ENCODE measurements at regions not wholly inside any gene's neighbourhood (a gene's known extent, or its start where the extent isn't known, plus 50 kb on each side); places are given as distances from the start of the nearest gene placed in this dataset.

DNA sequence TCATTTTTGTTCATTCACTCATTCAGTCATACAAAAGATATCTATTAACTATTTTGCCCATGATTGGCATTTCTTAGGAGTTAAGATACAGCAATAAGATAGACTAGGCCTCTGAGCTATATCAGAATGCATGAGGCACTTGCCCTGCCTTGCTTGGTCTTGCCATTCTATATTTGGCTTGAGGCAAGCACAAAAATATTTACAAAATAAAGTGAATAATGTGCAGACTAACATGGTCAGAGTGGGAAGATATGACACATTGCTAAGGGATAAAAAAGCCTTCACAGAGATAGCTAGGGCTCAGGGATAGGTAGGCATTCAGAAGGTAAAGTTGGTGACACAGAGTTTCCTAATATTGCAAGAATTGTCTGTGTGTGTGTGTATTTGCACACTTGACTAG lies 75.0 kb upstream of the MMADHC start:
- Histone ChIP-seq H3K36me3 (ENCODE audit: low read depth, missing control alignments) (no peaks in the 10 kb centered on the region), H3K4me3 (no peak overlapping the region), H3K27ac (no peak overlapping the region), H3K9me3 (no peaks in the 10 kb centered on the region), H3K4me1 (no peaks in the 10 kb centered on the region), H3K27me3 (no peaks in the 10 kb centered on the region)
- intact Hi-C loops (cut with DNase I; ENCODE audit: low total_unique reads) = no loop called here
- DNase-seq = no peak
- TF ChIP-seq POLR2A (IDR thresholded peaks at IDR 0.05) = no peak
- TF ChIP-seq, protein P1, sequence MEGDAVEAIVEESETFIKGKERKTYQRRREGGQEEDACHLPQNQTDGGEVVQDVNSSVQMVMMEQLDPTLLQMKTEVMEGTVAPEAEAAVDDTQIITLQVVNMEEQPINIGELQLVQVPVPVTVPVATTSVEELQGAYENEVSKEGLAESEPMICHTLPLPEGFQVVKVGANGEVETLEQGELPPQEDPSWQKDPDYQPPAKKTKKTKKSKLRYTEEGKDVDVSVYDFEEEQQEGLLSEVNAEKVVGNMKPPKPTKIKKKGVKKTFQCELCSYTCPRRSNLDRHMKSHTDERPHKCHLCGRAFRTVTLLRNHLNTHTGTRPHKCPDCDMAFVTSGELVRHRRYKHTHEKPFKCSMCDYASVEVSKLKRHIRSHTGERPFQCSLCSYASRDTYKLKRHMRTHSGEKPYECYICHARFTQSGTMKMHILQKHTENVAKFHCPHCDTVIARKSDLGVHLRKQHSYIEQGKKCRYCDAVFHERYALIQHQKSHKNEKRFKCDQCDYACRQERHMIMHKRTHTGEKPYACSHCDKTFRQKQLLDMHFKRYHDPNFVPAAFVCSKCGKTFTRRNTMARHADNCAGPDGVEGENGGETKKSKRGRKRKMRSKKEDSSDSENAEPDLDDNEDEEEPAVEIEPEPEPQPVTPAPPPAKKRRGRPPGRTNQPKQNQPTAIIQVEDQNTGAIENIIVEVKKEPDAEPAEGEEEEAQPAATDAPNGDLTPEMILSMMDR (IDR thresholded peaks at IDR 0.05) = no peak

DNA sequence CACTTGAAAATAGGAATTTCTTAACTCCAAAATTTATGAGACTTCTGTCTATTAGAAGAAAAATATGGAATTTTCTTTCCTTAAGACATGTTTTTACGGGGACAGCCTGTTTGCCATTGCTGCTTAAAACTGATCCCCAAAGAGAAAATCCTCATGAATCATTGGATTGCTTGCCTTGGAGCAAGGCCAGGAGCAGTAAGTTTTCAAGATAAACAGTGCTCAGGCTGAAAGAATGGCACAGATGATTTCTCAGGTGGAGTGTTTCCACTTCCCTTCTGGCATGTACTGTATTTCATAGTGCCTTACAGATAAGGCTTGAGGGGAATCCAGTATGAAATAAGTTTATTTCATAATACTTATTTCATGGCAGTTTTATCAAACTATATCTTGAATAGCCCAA lies 74.3 kb upstream of the MMADHC start:
- no peaks in the 10 kb centered on the region for H3K36me3 ChIP-seq (ENCODE audit: low read depth, missing control alignments)
- H3K9me3 ChIP-seq = no peaks in the 10 kb centered on the region
- WGBS, 2 donors = 67% methylated on average over 1 of the region's 1 CpG
- no peak for TF ChIP-seq POLR2A (IDR thresholded peaks at IDR 0.05)
- TF ChIP-seq, protein P1 (IDR thresholded peaks at IDR 0.05) = no peak
- no peak overlapping the region for H3K4me3 ChIP-seq
- no peak for DNase-seq
- no peaks in the 10 kb centered on the region for H3K27me3 ChIP-seq
- no peaks in the 10 kb centered on the region for H3K4me1 ChIP-seq
- no peak overlapping the region for H3K27ac ChIP-seq
- intact Hi-C loops (cut with DNase I; ENCODE audit: low total_unique reads) = no loop called here

DNA sequence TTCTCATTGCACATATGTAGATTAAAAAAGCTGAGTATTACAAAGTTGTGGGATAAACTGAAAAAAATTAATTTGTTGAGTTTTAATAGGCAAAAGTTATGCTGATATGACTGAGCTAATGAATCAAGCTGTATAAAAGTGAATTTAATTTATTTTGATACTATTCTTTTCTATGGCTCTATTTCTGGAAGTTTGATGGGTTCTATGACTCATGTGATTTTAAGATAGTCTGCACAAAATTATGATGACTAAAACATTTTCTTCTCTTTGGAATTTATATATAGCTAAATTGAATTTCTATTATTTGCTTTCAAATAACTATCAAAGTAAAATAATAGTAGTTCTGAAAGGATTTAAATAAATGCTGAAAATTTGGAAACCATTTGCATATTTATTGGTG lies 71.0 kb upstream of the MMADHC start:
- intact Hi-C loops (cut with DNase I; ENCODE audit: low total_unique reads) = no loop called here
- TF ChIP-seq POLR2A (IDR thresholded peaks at IDR 0.05) = no peak
- TF ChIP-seq, protein P1 (IDR thresholded peaks at IDR 0.05) = no peak
- no peak overlapping the region for H3K27ac ChIP-seq

GRCh38 chr2:149657401-149658040 lies 69.9 kb upstream of the MMADHC start:
- no peak for TF ChIP-seq POLR2A (IDR thresholded peaks at IDR 0.05)
- TF ChIP-seq, protein P1 (IDR thresholded peaks at IDR 0.05) = no peak
- Histone ChIP-seq H3K27ac (no peak overlapping the region), H3K27me3 (no peaks in the 10 kb centered on the region), H3K4me3 (no peak overlapping the region), H3K36me3 (ENCODE audit: low read depth, missing control alignments) (no peaks in the 10 kb centered on the region), H3K4me1 (no peaks in the 10 kb centered on the region), H3K9me3 (no peaks in the 10 kb centered on the region)
- intact Hi-C loops (cut with DNase I; ENCODE audit: low total_unique reads) = no loop called here
- DNase-seq = no peak
- WGBS, 2 donors = 95 to 97% methylated on average over 1 of the region's 1 CpG

More for the DNA sequence above, 71.0 kb upstream of the MMADHC start:
- no peaks in the 10 kb centered on the region for H3K36me3 ChIP-seq (ENCODE audit: low read depth, missing control alignments)
- no peaks in the 10 kb centered on the region for H3K9me3 ChIP-seq
- H3K4me3 ChIP-seq = no peak overlapping the region
- no peak for DNase-seq
- no peaks in the 10 kb centered on the region for H3K27me3 ChIP-seq
- H3K4me1 ChIP-seq = no peaks in the 10 kb centered on the region

DNA sequence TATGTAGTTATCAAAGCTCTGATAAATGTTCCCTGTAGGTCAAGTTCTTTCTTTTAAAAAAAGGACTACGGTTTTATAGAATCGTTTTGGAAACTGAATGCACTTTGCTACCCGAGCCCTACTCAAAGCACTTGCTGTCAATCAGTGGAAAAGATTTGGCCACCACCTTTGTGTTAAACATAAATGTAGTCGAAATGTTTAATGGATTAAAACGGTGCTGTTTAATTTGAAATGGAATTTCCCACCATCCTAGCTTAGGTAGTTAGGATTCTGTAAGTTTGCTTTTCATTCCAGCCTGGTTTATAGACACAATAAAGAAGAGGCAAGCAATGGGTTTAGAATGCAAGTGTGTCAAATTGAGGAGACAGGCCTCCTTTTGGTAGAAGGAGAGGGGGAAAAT lies 69.4 kb upstream of the MMADHC start:
- Histone ChIP-seq H3K27ac (no peak overlapping the region), H3K36me3 (ENCODE audit: low read depth, missing control alignments) (no peaks in the 10 kb centered on the region), H3K9me3 (no peaks in the 10 kb centered on the region), H3K27me3 (no peaks in the 10 kb centered on the region), H3K4me3 (no peak overlapping the region), H3K4me1 (no peaks in the 10 kb centered on the region)
- 86 to 87% methylated on average over 5 of the region's 5 CpGs for WGBS, 2 donors
- intact Hi-C loops (cut with DNase I; ENCODE audit: low total_unique reads) = no loop called here
- TF ChIP-seq, protein P1 (IDR thresholded peaks at IDR 0.05) = no peak
- no peak for TF ChIP-seq POLR2A (IDR thresholded peaks at IDR 0.05)
- no peak for DNase-seq
